Inflammatory macrophage treated with lipopolysaccharide for 1 hour (primary cell): ENCODE measurements at regions not wholly inside any gene's neighbourhood (a gene's known extent, or its start where the extent isn't known, plus 50 kb on each side); places are given as distances from the start of the nearest gene placed in this dataset.

Source experiments
- DNase-seq, 2 donors: peaks; one replicate each; pipeline ENCODE4 v3.0.0-alpha.2; 2020 to 2022

- no peak for DNase-seq
Observed at GRCh38 chr4:134425756-134426155, 224.2 kb upstream of the PABPC4L start.

GRCh38 chr4:134422776-134423175, 221.2 kb upstream of the PABPC4L start:
- DNase-seq = no peak

GRCh38 chr4:134421734-134422133, 220.1 kb upstream of the PABPC4L start:
- no peak for DNase-seq

GRCh38 chr4:134408897-134409296, 207.3 kb upstream of the PABPC4L start:
- no peak for DNase-seq

- DNase-seq = no peak
Observed at GRCh38 chr4:134401798-134402197, 200.2 kb upstream of the PABPC4L start.

- no peak for DNase-seq
Observed at GRCh38 chr4:134393592-134393991, 192.0 kb upstream of the PABPC4L start.

GRCh38 chr4:134390319-134390718, 188.7 kb upstream of the PABPC4L start:
- DNase-seq = no peak

- no peak for DNase-seq
Observed at GRCh38 chr4:134388351-134388750, 186.8 kb upstream of the PABPC4L start.

- DNase-seq = no peak
Observed at GRCh38 chr4:134382478-134383227, 181.1 kb upstream of the PABPC4L start.

GRCh38 chr4:134375775-134376174, 174.2 kb upstream of the PABPC4L start:
- DNase-seq = no peak

GRCh38 chr4:134365852-134366251, 164.3 kb upstream of the PABPC4L start:
- DNase-seq = no peak

- DNase-seq = no peak
Observed at GRCh38 chr4:134364928-134365327, 163.3 kb upstream of the PABPC4L start.

GRCh38 chr4:134345244-134345643, 143.7 kb upstream of the PABPC4L start:
- DNase-seq = no peak

GRCh38 chr4:134343656-134344055, 142.1 kb upstream of the PABPC4L start:
- no peak for DNase-seq

GRCh38 chr4:134343081-134343480, 141.5 kb upstream of the PABPC4L start:
- DNase-seq = no peak

- DNase-seq = no peak
Observed at GRCh38 chr4:134337574-134337973, 136.0 kb upstream of the PABPC4L start.

- no peak for DNase-seq
Observed at GRCh38 chr4:134328741-134329140, 127.2 kb upstream of the PABPC4L start.

GRCh38 chr4:134327274-134328122, 125.9 kb upstream of the PABPC4L start:
- DNase-seq = no peak

- DNase-seq = no peak
Observed at GRCh38 chr4:134326866-134327265, 125.3 kb upstream of the PABPC4L start.

GRCh38 chr4:134324179-134324578, 122.6 kb upstream of the PABPC4L start:
- no peak for DNase-seq

GRCh38 chr4:134320048-134320447, 118.5 kb upstream of the PABPC4L start:
- DNase-seq = no peak

GRCh38 chr4:134313591-134313990, 112.0 kb upstream of the PABPC4L start:
- DNase-seq = no peak

GRCh38 chr4:134309715-134310114, 108.1 kb upstream of the PABPC4L start:
- DNase-seq = no peak

GRCh38 chr4:134308910-134309309, 107.3 kb upstream of the PABPC4L start:
- no peak for DNase-seq
